ENCODE measurements at regions not wholly inside any gene's neighbourhood (a gene's known extent, or its start where the extent isn't known, plus 50 kb on each side); places are given as distances from the start of the nearest gene placed in this dataset.
"Not testable (repeated sequence)": the region's sequence is repeated elsewhere in the genome, so short reads cannot be mapped to it uniquely, and the experiment has no call there.

- H3K4me3 Mint-ChIP-seq; H3K4me3 ChIP-seq (ENCODE audit: low read length); DNase-seq; H3K9me3 ChIP-seq (ENCODE audit: control insufficient read depth in 2 of 3, low read length in 3 of 3); H3K4me1 Mint-ChIP-seq; H3K4me1 ChIP-seq (ENCODE audit: control insufficient read depth in 2 of 2, insufficient read depth in 2 of 2, low read length in 2 of 2); H3K27me3 ChIP-seq (ENCODE audit: control insufficient read depth in 2 of 2, insufficient read depth in 2 of 2, low read length in 2 of 2); CTCF ChIA-PET; POLR2A ChIA-PET; H3K27me3 Mint-ChIP-seq; H3K36me3 ChIP-seq (ENCODE audit: control insufficient read depth in 2 of 3, insufficient read depth in 3 of 3, low read length in 3 of 3); ATAC-seq; intact Hi-C loops (cut with micrococcal nuclease); H3K27ac ChIP-seq (ENCODE audit: low read depth, low read length); H3K27ac Mint-ChIP-seq: not testable (repeated sequence)
- Mint-ChIP-seq H3K36me3 (peaks cover 0 to 23% (median 10%) of the 10 kb centered on the region in 5 donors), H3K9me3 (peaks cover 0 to 32% (median 11%) of the 10 kb centered on the region in 11 donors)
Measured at GRCh38 chr7:16250655-16251054, 170.7 kb downstream of the CRPPA start.

- H3K4me3 ChIP-seq (ENCODE audit: low read length); H3K4me1 Mint-ChIP-seq; intact Hi-C loops (cut with micrococcal nuclease); H3K27ac ChIP-seq (ENCODE audit: low read depth, low read length); H3K4me3 Mint-ChIP-seq; H3K27ac Mint-ChIP-seq; H3K4me1 ChIP-seq (ENCODE audit: control insufficient read depth in 2 of 2, insufficient read depth in 2 of 2, low read length in 2 of 2); ATAC-seq; DNase-seq; H3K27me3 Mint-ChIP-seq; H3K9me3 ChIP-seq (ENCODE audit: control insufficient read depth in 2 of 3, low read length in 3 of 3); POLR2A ChIA-PET; CTCF ChIA-PET; H3K36me3 ChIP-seq (ENCODE audit: control insufficient read depth in 2 of 3, insufficient read depth in 3 of 3, low read length in 3 of 3); H3K27me3 ChIP-seq (ENCODE audit: control insufficient read depth in 2 of 2, insufficient read depth in 2 of 2, low read length in 2 of 2): not testable (repeated sequence)
- peaks cover 0 to 15% (median 8%) of the 10 kb centered on the region in 5 donors for H3K36me3 Mint-ChIP-seq
- H3K9me3 Mint-ChIP-seq = peaks cover 0 to 20% (median 5%) of the 10 kb centered on the region in 11 donors
Measured at GRCh38 chr7:16249204-16249603, 172.1 kb downstream of the CRPPA start.

GRCh38 chr7:16248556-16248955 lies 172.8 kb downstream of the CRPPA start:
- H3K27me3 Mint-ChIP-seq; H3K4me1 ChIP-seq (ENCODE audit: control insufficient read depth in 2 of 2, insufficient read depth in 2 of 2, low read length in 2 of 2); H3K4me3 Mint-ChIP-seq; H3K27me3 ChIP-seq (ENCODE audit: control insufficient read depth in 2 of 2, insufficient read depth in 2 of 2, low read length in 2 of 2); intact Hi-C loops (cut with micrococcal nuclease); H3K36me3 ChIP-seq (ENCODE audit: control insufficient read depth in 2 of 3, insufficient read depth in 3 of 3, low read length in 3 of 3); H3K4me3 ChIP-seq (ENCODE audit: low read length); ATAC-seq; H3K9me3 ChIP-seq (ENCODE audit: control insufficient read depth in 2 of 3, low read length in 3 of 3); H3K4me1 Mint-ChIP-seq; POLR2A ChIA-PET; CTCF ChIA-PET; DNase-seq; H3K27ac Mint-ChIP-seq; H3K27ac ChIP-seq (ENCODE audit: low read depth, low read length): not testable (repeated sequence)
- Mint-ChIP-seq H3K9me3 (peaks cover 0 to 18% (median 4%) of the 10 kb centered on the region in 11 donors), H3K36me3 (peaks cover 0 to 15% (median 8%) of the 10 kb centered on the region in 5 donors)

- Histone ChIP-seq H3K36me3 (ENCODE audit: control insufficient read depth in 2 of 3, insufficient read depth in 3 of 3, low read length in 3 of 3) (no peaks in the 10 kb centered on the region), H3K9me3 (ENCODE audit: control insufficient read depth in 2 of 3, low read length in 3 of 3) (no peaks in the 10 kb centered on the region), H3K4me3 (ENCODE audit: low read length) (no peak overlapping the region), H3K27me3 (ENCODE audit: control insufficient read depth in 2 of 2, insufficient read depth in 2 of 2, low read length in 2 of 2) (no peaks in the 10 kb centered on the region), H3K4me1 (ENCODE audit: control insufficient read depth in 2 of 2, insufficient read depth in 2 of 2, low read length in 2 of 2) (no peaks in the 10 kb centered on the region), H3K27ac (ENCODE audit: low read depth, low read length) (no peak overlapping the region)
- Mint-ChIP-seq H3K4me3 (no peak overlapping the region), H3K36me3 (peaks cover 0 to 4% (median 3%) of the 10 kb centered on the region in 5 donors), H3K27me3 (no peaks in the 10 kb centered on the region), H3K27ac (no peak overlapping the region), H3K4me1 (no peaks in the 10 kb centered on the region), H3K9me3 (peaks cover 0 to 3% (median 0%) of the 10 kb centered on the region in 11 donors)
- ChIA-PET POLR2A (interaction anchor here (0.6 kb wide), 1 partner anchor 19 kb away, joined by 7 read pairs; no protein-coding TSS in a partner anchor), CTCF (no interaction called here)
- DNase-seq = no peak
- no peak for ATAC-seq
- intact Hi-C loops (cut with micrococcal nuclease) = no loop called here
Measured at GRCh38 chr7:16244469-16244868, 176.9 kb downstream of the CRPPA start.

GRCh38 chr7:16242920-16243319 lies 178.4 kb downstream of the CRPPA start:
- H3K27me3 ChIP-seq (ENCODE audit: control insufficient read depth in 2 of 2, insufficient read depth in 2 of 2, low read length in 2 of 2) = no peaks in the 10 kb centered on the region
- Mint-ChIP-seq H3K36me3 (peaks cover 0 to 3% (median 0%) of the 10 kb centered on the region in 5 donors), H3K4me3 (no peak overlapping the region), H3K9me3 (peaks cover 0 to 3% (median 0%) of the 10 kb centered on the region in 11 donors), H3K4me1 (no peaks in the 10 kb centered on the region), H3K27me3 (no peaks in the 10 kb centered on the region), H3K27ac (no peak overlapping the region)
- H3K4me1 ChIP-seq (ENCODE audit: control insufficient read depth in 2 of 2, insufficient read depth in 2 of 2, low read length in 2 of 2) = no peaks in the 10 kb centered on the region
- DNase-seq = no peak
- H3K4me3 ChIP-seq (ENCODE audit: low read length) = no peak overlapping the region
- no peaks in the 10 kb centered on the region for H3K36me3 ChIP-seq (ENCODE audit: control insufficient read depth in 2 of 3, insufficient read depth in 3 of 3, low read length in 3 of 3)
- intact Hi-C loops (cut with micrococcal nuclease) = no loop called here
- H3K9me3 ChIP-seq (ENCODE audit: control insufficient read depth in 2 of 3, low read length in 3 of 3) = no peaks in the 10 kb centered on the region
- no peak for ATAC-seq
- ChIA-PET POLR2A (no interaction called here), CTCF (no interaction called here)
- H3K27ac ChIP-seq (ENCODE audit: low read depth, low read length) = no peak overlapping the region

GRCh38 chr7:16241017-16241416 lies 180.3 kb downstream of the CRPPA start:
- Histone ChIP-seq H3K36me3 (ENCODE audit: control insufficient read depth in 2 of 3, insufficient read depth in 3 of 3, low read length in 3 of 3) (no peaks in the 10 kb centered on the region), H3K9me3 (ENCODE audit: control insufficient read depth in 2 of 3, low read length in 3 of 3) (no peaks in the 10 kb centered on the region), H3K27ac (ENCODE audit: low read depth, low read length) (no peak overlapping the region), H3K27me3 (ENCODE audit: control insufficient read depth in 2 of 2, insufficient read depth in 2 of 2, low read length in 2 of 2) (no peaks in the 10 kb centered on the region), H3K4me3 (ENCODE audit: low read length) (no peak overlapping the region), H3K4me1 (ENCODE audit: control insufficient read depth in 2 of 2, insufficient read depth in 2 of 2, low read length in 2 of 2) (no peaks in the 10 kb centered on the region)
- peaks cover 0 to 3% (median 0%) of the 10 kb centered on the region in 5 donors for H3K36me3 Mint-ChIP-seq
- intact Hi-C loops (cut with micrococcal nuclease) = no loop called here
- no peak for DNase-seq
- H3K27me3 Mint-ChIP-seq = no peaks in the 10 kb centered on the region
- no peaks in the 10 kb centered on the region for H3K4me1 Mint-ChIP-seq
- ATAC-seq = no peak
- POLR2A ChIA-PET = no interaction called here
- CTCF ChIA-PET = no interaction called here
- H3K9me3 Mint-ChIP-seq = no peaks in the 10 kb centered on the region
- H3K27ac Mint-ChIP-seq = no peak overlapping the region
- H3K4me3 Mint-ChIP-seq = no peak overlapping the region

GRCh38 chr7:16236381-16236780 lies 185.0 kb downstream of the CRPPA start:
- ChIA-PET CTCF (no interaction called here), POLR2A (no interaction called here)
- intact Hi-C loops (cut with micrococcal nuclease) = no loop called here
- Mint-ChIP-seq H3K9me3 (peaks cover 2 to 17% (median 11%) of the 10 kb centered on the region in 11 donors), H3K27ac (no peak overlapping the region), H3K27me3 (no peaks in the 10 kb centered on the region), H3K4me1 (no peaks in the 10 kb centered on the region), H3K36me3 (peaks cover 0 to 5% (median 0%) of the 10 kb centered on the region in 5 donors), H3K4me3 (no peak overlapping the region)
- H3K36me3 ChIP-seq (ENCODE audit: control insufficient read depth in 2 of 3, insufficient read depth in 3 of 3, low read length in 3 of 3) = no peaks in the 10 kb centered on the region
- no peak overlapping the region for H3K27ac ChIP-seq (ENCODE audit: low read depth, low read length)
- no peak overlapping the region for H3K4me3 ChIP-seq (ENCODE audit: low read length)
- no peaks in the 10 kb centered on the region for H3K27me3 ChIP-seq (ENCODE audit: control insufficient read depth in 2 of 2, insufficient read depth in 2 of 2, low read length in 2 of 2)
- ATAC-seq = no peak
- DNase-seq = no peak
- H3K9me3 ChIP-seq (ENCODE audit: control insufficient read depth in 2 of 3, low read length in 3 of 3) = no peaks in the 10 kb centered on the region
- H3K4me1 ChIP-seq (ENCODE audit: control insufficient read depth in 2 of 2, insufficient read depth in 2 of 2, low read length in 2 of 2) = no peaks in the 10 kb centered on the region
